NCI-H146 treated with DMSO at 0.1 percent for 48 hours (cell line): ENCODE measurements at regions not wholly inside any gene's neighbourhood (a gene's known extent, or its start where the extent isn't known, plus 50 kb on each side); places are given as distances from the start of the nearest gene placed in this dataset.
"Not testable (repeated sequence)": the region's sequence is repeated elsewhere in the genome, so short reads cannot be mapped to it uniquely, and the experiment has no call there.

Source experiments
- DNase-seq: peaks from one replicate; lab custom pipeline; 2025; ENCODE audit not compliant: unreplicated experiment; lab: John Stamatoyannopoulos, UW

- DNase-seq, result no peak
These were observed 54.2 kb upstream of the OPRM1 start for GRCh38 chr6:153984811-153985210.

GRCh38 chr6:153980171-153980570 lies 58.9 kb upstream of the OPRM1 start:
- no peak for DNase-seq

- not testable (repeated sequence) for DNase-seq
These were observed 60.0 kb upstream of the OPRM1 start for GRCh38 chr6:153978911-153979548.

- no peak for DNase-seq
These were observed 61.9 kb upstream of the OPRM1 start for GRCh38 chr6:153976921-153977693.

GRCh38 chr6:153966001-153966400 lies 73.0 kb upstream of the OPRM1 start:
- DNase-seq, result no peak

- no peak for DNase-seq
These were observed 75.7 kb upstream of the OPRM1 start for GRCh38 chr6:153963352-153963751.

GRCh38 chr6:153962555-153962954 lies 76.5 kb upstream of the OPRM1 start:
- no peak for DNase-seq

GRCh38 chr6:153960741-153961140 lies 78.3 kb upstream of the OPRM1 start:
- no peak for DNase-seq

GRCh38 chr6:153960281-153960680 lies 78.8 kb upstream of the OPRM1 start:
- no peak for DNase-seq

GRCh38 chr6:153959276-153959675 lies 79.8 kb upstream of the OPRM1 start:
- DNase-seq, result no peak

GRCh38 chr6:153958860-153959259 lies 80.2 kb upstream of the OPRM1 start:
- no peak for DNase-seq

GRCh38 chr6:153957394-153957793 lies 81.6 kb upstream of the OPRM1 start:
- no peak for DNase-seq

GRCh38 chr6:153956808-153957207 lies 82.2 kb upstream of the OPRM1 start:
- no peak for DNase-seq

GRCh38 chr6:153949616-153950015 lies 89.4 kb upstream of the OPRM1 start:
- no peak for DNase-seq

GRCh38 chr6:153947808-153948447 lies 91.1 kb upstream of the OPRM1 start:
- DNase-seq, result no peak

GRCh38 chr6:153944201-153944600 lies 94.8 kb upstream of the OPRM1 start:
- no peak for DNase-seq

GRCh38 chr6:153942361-153942760 lies 96.7 kb upstream of the OPRM1 start:
- DNase-seq, result no peak

GRCh38 chr6:153941768-153942167 lies 97.3 kb upstream of the OPRM1 start:
- no peak for DNase-seq

- no peak for DNase-seq
These were observed 100.2 kb upstream of the OPRM1 start for GRCh38 chr6:153938876-153939275.

GRCh38 chr6:153931431-153931830 lies 107.6 kb upstream of the OPRM1 start:
- DNase-seq, result no peak

GRCh38 chr6:153927867-153928266 lies 111.2 kb upstream of the OPRM1 start:
- no peak for DNase-seq

- DNase-seq, result no peak
These were observed 140.5 kb upstream of the OPRM1 start for GRCh38 chr6:153898360-153899059.
